HG03159 (cell line): ENCODE measurements at regions not wholly inside any gene's neighbourhood (a gene's known extent, or its start where the extent isn't known, plus 50 kb on each side); places are given as distances from the start of the nearest gene placed in this dataset.
"Not testable (repeated sequence)": the region's sequence is repeated elsewhere in the genome, so short reads cannot be mapped to it uniquely, and the experiment has no call there.

Experiments used
- ATAC-seq: cut with Tn5 transposase; IDR thresholded peaks from one replicate; pipeline ENCODE4 v1.9.1; 2021; ENCODE audit warnings: mild to moderate bottlenecking, moderate library complexity; ENCODE audit not compliant: unreplicated experiment

GRCh38 chr10:61818251-61818650 is 83.2 kb upstream of the ARID5B start:
- ATAC-seq: not testable (repeated sequence)

GRCh38 chr10:61819208-61819607 is 82.3 kb upstream of the ARID5B start:
- ATAC-seq: no peak

GRCh38 chr10:61821153-61821552 is 80.3 kb upstream of the ARID5B start:
- ATAC-seq: no peak

- ATAC-seq: no peak
Observed at GRCh38 chr10:61821693-61822092, 79.8 kb upstream of the ARID5B start.

- no peak for ATAC-seq
Observed at GRCh38 chr10:61822096-61822495, 79.4 kb upstream of the ARID5B start.

- ATAC-seq: no peak
Observed at GRCh38 chr10:61822781-61823230, 78.7 kb upstream of the ARID5B start.

GRCh38 chr10:61825001-61825400 is 76.5 kb upstream of the ARID5B start:
- ATAC-seq: no peak

- no peak for ATAC-seq
Observed at GRCh38 chr10:61825628-61826027, 75.9 kb upstream of the ARID5B start.

- ATAC-seq: no peak
Observed at GRCh38 chr10:61828034-61828433, 73.5 kb upstream of the ARID5B start.

GRCh38 chr10:61828788-61829187 is 72.7 kb upstream of the ARID5B start:
- no peak for ATAC-seq

- ATAC-seq: no peak
Observed at GRCh38 chr10:61830072-61830845, 71.2 kb upstream of the ARID5B start.

GRCh38 chr10:61830846-61831273 is 70.6 kb upstream of the ARID5B start:
- ATAC-seq: no peak

- ATAC-seq: no peak
Observed at GRCh38 chr10:61832866-61833481, 68.5 kb upstream of the ARID5B start.

- ATAC-seq: no peak
Observed at GRCh38 chr10:61834519-61834918, 67.0 kb upstream of the ARID5B start.

GRCh38 chr10:61835069-61835945 is 66.2 kb upstream of the ARID5B start:
- peak; percentile 75 for ATAC-seq

- ATAC-seq: no peak
Observed at GRCh38 chr10:61835946-61836887, 65.3 kb upstream of the ARID5B start.

GRCh38 chr10:61836888-61837754 is 64.4 kb upstream of the ARID5B start:
- ATAC-seq: no peak

GRCh38 chr10:61837755-61838171 is 63.7 kb upstream of the ARID5B start:
- ATAC-seq: no peak

GRCh38 chr10:61839916-61840315 is 61.6 kb upstream of the ARID5B start:
- no peak for ATAC-seq
